OCI-LY1 (cell line): ENCODE measurements at regions not wholly inside any gene's neighbourhood (a gene's known extent, or its start where the extent isn't known, plus 50 kb on each side); places are given as distances from the start of the nearest gene placed in this dataset.

Source experiments
- H2AFZ ChIP-seq: fragments of 200-600 bp; sonication (generic), shearing (Covaris generic); 2 replicates; pipeline ENCODE4 v1.6.0; 2014; ENCODE audit warnings: antibody characterized with exemption, mild to moderate bottlenecking, low read length
- H3F3A ChIP-seq: fragments of 200-600 bp; sonication (generic), shearing (Covaris generic); 2 replicates; pipeline ENCODE4 v1.6.0; 2014; ENCODE audit warnings: mild to moderate bottlenecking, antibody characterized with exemption, low read length, moderate library complexity; ENCODE audit not compliant: insufficient read depth
- H3K27ac ChIP-seq: fragments of 200-600 bp; sonication (generic); 2 replicates; pipeline ENCODE4 v1.5.1; 2014; ENCODE audit warnings: low read length, mixed run types, mild to moderate bottlenecking, low read depth; ENCODE audit not compliant: poor library complexity, severe bottlenecking
- H3K27me3 ChIP-seq: fragments of 200-600 bp; sonication (generic); 2 replicates; pipeline ENCODE4 v1.6.0; 2014; ENCODE audit warnings: antibody characterized with exemption, mild to moderate bottlenecking, low read length, moderate library complexity; ENCODE audit not compliant: insufficient read depth
- H3K36me3 ChIP-seq: fragments of 200-600 bp; sonication (generic); 2 replicates; pipeline ENCODE4 v1.6.1; 2014; ENCODE audit warnings: mild to moderate bottlenecking, antibody characterized with exemption, low read length, moderate library complexity, mixed read lengths; ENCODE audit not compliant: insufficient read depth
- H3K4me1 ChIP-seq: fragments of 200-600 bp; sonication (generic); 2 replicates; pipeline ENCODE4 v1.5.1; 2014; ENCODE audit warnings: mild to moderate bottlenecking, low read length, moderate library complexity; ENCODE audit not compliant: insufficient read depth, severe bottlenecking
- H3K4me2 ChIP-seq: fragments of 200-600 bp; sonication (generic), shearing (Covaris generic); 2 replicates; pipeline ENCODE4 v1.6.1; 2014; ENCODE audit warnings: low read length
- H3K4me3 ChIP-seq: fragments of 200-600 bp; sonication (generic); 2 replicates; pipeline ENCODE4 v1.5.1; 2014; ENCODE audit warnings: low read length, low read depth, mild to moderate bottlenecking, mixed read lengths; ENCODE audit not compliant: poor library complexity, severe bottlenecking
- H3K79me2 ChIP-seq: fragments of 200-600 bp; shearing (Covaris generic); 2 replicates; pipeline ENCODE4 v1.6.1; 2016; ENCODE audit warnings: mixed run types, low read length, mixed read lengths; ENCODE audit not compliant: insufficient read depth
- H3K9ac ChIP-seq: fragments of 200-600 bp; sonication (generic), shearing (Covaris generic); 2 replicates; pipeline ENCODE4 v1.6.1; 2014; ENCODE audit warnings: mild to moderate bottlenecking, low read length, mixed read lengths
- H3K9me2 ChIP-seq: fragments of 200-600 bp; sonication (generic), shearing (Covaris generic); 2 replicates; pipeline ENCODE4 v1.6.1; 2014; ENCODE audit warnings: low read depth, mild to moderate bottlenecking, low read length, mixed read lengths
- H3K9me3 ChIP-seq: fragments of 200-600 bp; shearing (Covaris generic); 2 replicates; pipeline ENCODE4 v1.6.1; 2014; ENCODE audit warnings: low read length, mixed read lengths
- H4K20me1 ChIP-seq: fragments of 200-600 bp; sonication (generic), shearing (Covaris generic); 2 replicates; pipeline ENCODE4 v1.6.0; 2016; ENCODE audit warnings: mild to moderate bottlenecking, low read length; ENCODE audit not compliant: insufficient read depth
- CTCF ChIP-seq: fragments of 200-600 bp; sonication (generic), shearing (Covaris generic); IDR thresholded peaks from 2 replicates; pipeline ENCODE4 v1.5.1; 2017; ENCODE audit warnings: mild to moderate bottlenecking, antibody characterized with exemption, low read length, moderate library complexity, mixed read lengths
- EZH2 ChIP-seq: fragments of 200-600 bp; sonication (generic), shearing (Covaris generic); IDR thresholded peaks from 2 replicates; pipeline ENCODE4 v1.8.0; 2017; ENCODE audit warnings: borderline replicate concordance, mixed run types, mild to moderate bottlenecking, antibody characterized with exemption, low read length, moderate library complexity, mixed read lengths

- H3K27ac ChIP-seq, result peak overlapping the region; percentile 68
- H3K9me2 ChIP-seq, result no peaks in the 10 kb centered on the region
- H3F3A ChIP-seq, result no peaks in the 10 kb centered on the region
- peaks cover 19% of the 10 kb centered on the region for H3K4me1 ChIP-seq
- H4K20me1 ChIP-seq, result no peaks in the 10 kb centered on the region
- peak overlapping the region; percentile 79 for H3K4me2 ChIP-seq
- H3K4me3 ChIP-seq, result peak overlapping the region; percentile 64
- no peaks in the 10 kb centered on the region for H3K36me3 ChIP-seq
- no peaks in the 10 kb centered on the region for H3K9me3 ChIP-seq
- no peaks in the 10 kb centered on the region for H3K27me3 ChIP-seq
- no peak for TF ChIP-seq EZH2
- TF ChIP-seq CTCF, result no peak
- H3K9ac ChIP-seq, result peak overlapping the region; percentile 67
- H2AFZ ChIP-seq, result peak overlapping the region; percentile 97
- no peaks in the 10 kb centered on the region for H3K79me2 ChIP-seq
Measured at GRCh38 chr5:77852514-77853352, 76.6 kb upstream of the TBCA start.

GRCh38 chr5:77852068-77852513, 76.0 kb upstream of the TBCA start:
- Histone ChIP-seq H3K4me1 (peaks cover 19% of the 10 kb centered on the region), H3K4me3 (peak overlapping the region; percentile 64), H3K9me3 (no peaks in the 10 kb centered on the region), H3K9ac (peak overlapping the region; percentile 67), H2AFZ (peak overlapping the region; percentile 86), H3K27ac (peak overlapping the region; percentile 68), H3K9me2 (no peaks in the 10 kb centered on the region), H3K36me3 (no peaks in the 10 kb centered on the region), H3K4me2 (peak overlapping the region; percentile 79), H4K20me1 (no peaks in the 10 kb centered on the region), H3K79me2 (no peaks in the 10 kb centered on the region), H3K27me3 (no peaks in the 10 kb centered on the region), H3F3A (no peaks in the 10 kb centered on the region)
- TF ChIP-seq CTCF (no peak), EZH2 (no peak)

- TF ChIP-seq CTCF (no peak), EZH2 (no peak)
- H3K36me3 ChIP-seq, result no peaks in the 10 kb centered on the region
- no peaks in the 10 kb centered on the region for H4K20me1 ChIP-seq
- H3K27ac ChIP-seq, result no peak overlapping the region
- peaks cover 19% of the 10 kb centered on the region for H3K4me1 ChIP-seq
- peak overlapping the region; percentile 86 for H2AFZ ChIP-seq
- H3K9ac ChIP-seq, result no peak overlapping the region
- peak overlapping the region; percentile 79 for H3K4me2 ChIP-seq
- H3K79me2 ChIP-seq, result no peaks in the 10 kb centered on the region
- no peaks in the 10 kb centered on the region for H3F3A ChIP-seq
- no peaks in the 10 kb centered on the region for H3K9me2 ChIP-seq
- no peaks in the 10 kb centered on the region for H3K9me3 ChIP-seq
- H3K27me3 ChIP-seq, result no peaks in the 10 kb centered on the region
- peak overlapping the region; percentile 64 for H3K4me3 ChIP-seq
Measured at GRCh38 chr5:77851176-77852067, 75.3 kb upstream of the TBCA start.
